ENCODE measurements at regions not wholly inside any gene's neighbourhood (a gene's known extent, or its start where the extent isn't known, plus 50 kb on each side); places are given as distances from the start of the nearest gene placed in this dataset.

GRCh38 chr1:192418552-192419285 lies 101.9 kb downstream of the RGS21 start:
- 92 to 100% methylated on average over 1 of the region's 1 CpG for WGBS, 2 donors (ENCODE audit: low coverage in 1 of 2)
- TF ChIP-seq CTCF (IDR thresholded peaks at IDR 0.05) (no peak), EP300 (IDR thresholded peaks at IDR 0.05; ENCODE audit: low read depth) (no peak), POLR2A (IDR thresholded peaks at IDR 0.05) (no peak), POLR2AphosphoS5 (IDR thresholded peaks at IDR 0.05) (no peak)
- Histone ChIP-seq H3K27me3 (no peaks in the 10 kb centered on the region), H3K27ac (no peak overlapping the region), H3K4me1 (no peaks in the 10 kb centered on the region), H3K9me3 (no peaks in the 10 kb centered on the region), H3K36me3 (no peaks in the 10 kb centered on the region), H3K4me3 (no peak overlapping the region)
- in situ Hi-C loops (cut with MboI; ENCODE audit: low pct_ligation_motif_present in 1 of 4, low pct_unique_long_range_greater_than_20kb in 1 of 4, low sequenced_read_pairs in 3 of 4) = no loop called here
- intact Hi-C loops (cut with DNase I; ENCODE audit: low total_unique reads) = no loop called here
- no peak for DNase-seq

GRCh38 chr1:192430644-192431043 lies 113.9 kb downstream of the RGS21 start:
- in situ Hi-C loops (cut with MboI; ENCODE audit: low pct_ligation_motif_present in 1 of 4, low pct_unique_long_range_greater_than_20kb in 1 of 4, low sequenced_read_pairs in 3 of 4) (no loop called here), intact Hi-C loops (cut with DNase I; ENCODE audit: low total_unique reads) (no loop called here)
- H3K27ac ChIP-seq = no peak overlapping the region
- no peaks in the 10 kb centered on the region for H3K4me1 ChIP-seq
- no peak for DNase-seq
- H3K9me3 ChIP-seq = no peaks in the 10 kb centered on the region
- H3K27me3 ChIP-seq = no peaks in the 10 kb centered on the region
- WGBS, 2 donors (ENCODE audit: low coverage in 1 of 2) = 53 to 100% methylated on average over 1 to 3 of the region's 3 CpGs
- TF ChIP-seq POLR2A (IDR thresholded peaks at IDR 0.05) (no peak), POLR2AphosphoS5 (IDR thresholded peaks at IDR 0.05) (no peak), EP300 (IDR thresholded peaks at IDR 0.05; ENCODE audit: low read depth) (no peak), CTCF (IDR thresholded peaks at IDR 0.05) (no peak)
- H3K4me3 ChIP-seq = no peak overlapping the region
- H3K36me3 ChIP-seq = no peaks in the 10 kb centered on the region

- 90 to 94% methylated on average over 4 of the region's 4 CpGs for WGBS, 2 donors (ENCODE audit: low coverage in 1 of 2)
- in situ Hi-C loops (cut with MboI; ENCODE audit: low pct_ligation_motif_present in 1 of 4, low pct_unique_long_range_greater_than_20kb in 1 of 4, low sequenced_read_pairs in 3 of 4) = no loop called here
- DNase-seq = no peak
- Histone ChIP-seq H3K27ac (no peak overlapping the region), H3K36me3 (no peaks in the 10 kb centered on the region), H3K4me3 (no peak overlapping the region), H3K4me1 (no peaks in the 10 kb centered on the region), H3K27me3 (no peaks in the 10 kb centered on the region), H3K9me3 (no peaks in the 10 kb centered on the region)
- no peak for TF ChIP-seq POLR2AphosphoS5 (IDR thresholded peaks at IDR 0.05)
- TF ChIP-seq EP300 (IDR thresholded peaks at IDR 0.05; ENCODE audit: low read depth) = no peak
- TF ChIP-seq CTCF (IDR thresholded peaks at IDR 0.05) = no peak
- no peak for TF ChIP-seq POLR2A (IDR thresholded peaks at IDR 0.05)
- intact Hi-C loops (cut with DNase I; ENCODE audit: low total_unique reads) = no loop called here
Observed at GRCh38 chr1:192435704-192436103, 118.9 kb downstream of the RGS21 start.

GRCh38 chr1:192436441-192437078 lies 119.8 kb downstream of the RGS21 start:
- Histone ChIP-seq H3K4me1 (no peaks in the 10 kb centered on the region), H3K9me3 (no peaks in the 10 kb centered on the region), H3K4me3 (no peak overlapping the region), H3K27ac (no peak overlapping the region), H3K36me3 (no peaks in the 10 kb centered on the region), H3K27me3 (no peaks in the 10 kb centered on the region)
- in situ Hi-C loops (cut with MboI; ENCODE audit: low pct_ligation_motif_present in 1 of 4, low pct_unique_long_range_greater_than_20kb in 1 of 4, low sequenced_read_pairs in 3 of 4) (no loop called here), intact Hi-C loops (cut with DNase I; ENCODE audit: low total_unique reads) (no loop called here)
- DNase-seq = no peak
- TF ChIP-seq POLR2AphosphoS5 (IDR thresholded peaks at IDR 0.05) (no peak), CTCF (IDR thresholded peaks at IDR 0.05) (no peak), EP300 (IDR thresholded peaks at IDR 0.05; ENCODE audit: low read depth) (no peak), POLR2A (IDR thresholded peaks at IDR 0.05) (no peak)
- 80 to 85% methylated on average over 8 of the region's 8 CpGs for WGBS, 2 donors (ENCODE audit: low coverage in 1 of 2)
